ENCODE measurements at regions not wholly inside any gene's neighbourhood (a gene's known extent, or its start where the extent isn't known, plus 50 kb on each side); places are given as distances from the start of the nearest gene placed in this dataset.
"Not testable (repeated sequence)": the region's sequence is repeated elsewhere in the genome, so short reads cannot be mapped to it uniquely, and the experiment has no call there.

DNA sequence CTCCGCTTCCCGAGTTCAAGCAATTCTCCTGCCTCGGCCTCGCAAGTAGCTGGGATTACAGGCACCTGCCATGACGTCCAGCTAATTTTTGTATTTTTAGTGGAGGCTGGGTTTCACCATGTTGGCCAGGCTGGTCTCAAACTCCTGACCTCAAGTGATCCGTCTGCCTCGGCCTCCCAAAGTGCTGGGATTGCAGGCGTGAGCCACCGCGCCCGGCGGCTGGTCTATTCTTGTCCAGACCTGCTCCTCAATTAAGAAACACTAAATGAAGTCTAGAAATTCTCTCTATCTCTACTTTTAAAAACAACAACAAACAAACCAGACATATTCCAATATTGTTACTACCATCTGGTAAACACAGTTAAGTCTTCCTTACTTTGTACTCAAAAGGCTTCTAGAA is 68.1 kb upstream of the LIFR start:
- TF ChIP-seq POLR2AphosphoS5, POLR2A (IDR thresholded peaks at IDR 0.05): not testable (repeated sequence)
